Endothelial cell (in vitro differentiated cells): ENCODE measurements at regions not wholly inside any gene's neighbourhood (a gene's known extent, or its start where the extent isn't known, plus 50 kb on each side); places are given as distances from the start of the nearest gene placed in this dataset.

Source experiments
- DNase-seq: peaks from one replicate; pipeline ENCODE4 v3.0.0; 2021; ENCODE audit warnings: low spot score
- H3K27ac Mint-ChIP-seq: one replicate; pipeline ENCODE4 v1.8.0; 2021; ENCODE audit warnings: mixed read lengths, inconsistent platforms; ENCODE audit not compliant: unreplicated experiment
- H3K27me3 Mint-ChIP-seq: one replicate; pipeline ENCODE4 v1.8.0; 2021; ENCODE audit warnings: mild to moderate bottlenecking, moderate library complexity, mixed read lengths, inconsistent platforms; ENCODE audit not compliant: unreplicated experiment
- H3K36me3 Mint-ChIP-seq: one replicate; pipeline ENCODE4 v1.8.0; 2021; ENCODE audit warnings: mild to moderate bottlenecking, low read depth, mixed read lengths, inconsistent platforms; ENCODE audit not compliant: unreplicated experiment
- H3K4me1 Mint-ChIP-seq: one replicate; pipeline ENCODE4 v1.8.0; 2021; ENCODE audit warnings: mild to moderate bottlenecking, mixed read lengths, inconsistent platforms; ENCODE audit not compliant: unreplicated experiment
- H3K4me3 Mint-ChIP-seq: one replicate; pipeline ENCODE4 v1.8.0; 2021; ENCODE audit warnings: mild to moderate bottlenecking, mixed read lengths, inconsistent platforms; ENCODE audit not compliant: unreplicated experiment
- H3K9me3 Mint-ChIP-seq: one replicate; pipeline ENCODE4 v1.8.0; 2021; ENCODE audit warnings: mixed read lengths, inconsistent platforms; ENCODE audit not compliant: unreplicated experiment
- CTCF ChIP-seq: fragments of 200-600 bp; sonication (generic); IDR thresholded peaks from one replicate; pipeline ENCODE4 v1.5.0; 2021; ENCODE audit warnings: antibody characterized with exemption; ENCODE audit not compliant: unreplicated experiment

DNA sequence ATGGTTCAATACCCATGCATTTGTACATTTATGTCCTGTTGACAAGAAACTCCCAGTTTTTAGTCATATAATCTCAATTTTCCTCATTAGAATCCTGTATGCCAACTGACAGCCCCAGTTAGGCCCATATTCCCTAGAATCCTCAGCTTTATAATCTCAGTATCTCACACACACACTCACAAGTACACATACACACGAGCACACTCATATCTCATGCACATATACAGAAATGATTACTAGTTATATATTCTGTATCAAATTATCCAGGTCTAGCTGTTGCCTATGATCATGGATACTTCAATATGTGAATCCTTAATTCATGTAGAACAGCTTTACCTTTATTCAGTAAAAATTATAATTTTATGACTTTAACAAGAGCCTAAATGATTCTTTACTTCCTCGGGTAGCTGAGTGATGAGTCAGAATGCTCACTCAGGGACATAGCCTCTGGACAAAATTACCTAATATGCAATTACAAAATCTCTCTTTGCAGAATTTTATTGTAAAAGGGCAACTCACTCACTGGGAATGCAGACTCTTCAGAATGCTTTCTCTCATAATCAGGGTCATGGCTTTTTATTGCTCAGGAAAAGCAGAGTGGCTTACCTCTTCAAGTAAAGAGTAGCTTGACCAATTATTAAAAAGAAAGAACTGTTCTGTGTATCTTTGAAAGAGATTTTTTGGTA is 193.6 kb upstream of the PIK3C3 start:
- no peak for DNase-seq
- no peak overlapping the region for H3K27ac Mint-ChIP-seq

GRCh38 chr18:41758534-41758933 is 196.5 kb upstream of the PIK3C3 start:
- H3K4me1 Mint-ChIP-seq = peaks cover 6% of the 10 kb centered on the region
- TF ChIP-seq CTCF = no peak
- no peak for DNase-seq
- no peaks in the 10 kb centered on the region for H3K27me3 Mint-ChIP-seq
- H3K4me3 Mint-ChIP-seq = no peak overlapping the region
- H3K36me3 Mint-ChIP-seq = no peaks in the 10 kb centered on the region
- no peaks in the 10 kb centered on the region for H3K9me3 Mint-ChIP-seq
- no peak overlapping the region for H3K27ac Mint-ChIP-seq

More for the DNA sequence above, 193.6 kb upstream of the PIK3C3 start:
- no peaks in the 10 kb centered on the region for H3K4me1 Mint-ChIP-seq
- no peaks in the 10 kb centered on the region for H3K27me3 Mint-ChIP-seq
- H3K36me3 Mint-ChIP-seq = no peaks in the 10 kb centered on the region
- H3K4me3 Mint-ChIP-seq = no peak overlapping the region
- H3K9me3 Mint-ChIP-seq = no peaks in the 10 kb centered on the region
- no peak for TF ChIP-seq CTCF

DNA sequence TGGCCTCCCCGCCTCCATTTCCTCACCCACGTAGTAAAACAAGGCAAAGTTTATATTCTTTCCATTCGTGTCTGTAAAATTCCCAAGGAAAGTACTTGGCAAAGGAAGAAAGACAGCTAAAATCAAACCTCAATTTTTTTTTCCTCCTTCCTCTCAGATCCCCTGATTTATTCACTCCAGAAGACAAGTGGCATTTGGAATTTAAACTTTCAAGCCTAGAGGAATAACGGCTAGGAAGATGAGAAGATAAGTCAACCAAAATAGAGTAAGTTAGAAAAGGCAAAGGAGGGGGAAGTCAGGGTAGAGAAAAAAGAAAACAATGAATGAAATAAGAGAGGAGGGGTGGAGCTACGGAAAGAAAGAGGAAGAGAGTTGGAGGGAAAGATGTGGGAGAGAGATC is 198.9 kb upstream of the PIK3C3 start:
- H3K4me1 Mint-ChIP-seq = peaks cover 10% of the 10 kb centered on the region
- no peak for DNase-seq

GRCh38 chr18:41754332-41754731 is 200.7 kb upstream of the PIK3C3 start:
- Mint-ChIP-seq H3K27me3 (no peaks in the 10 kb centered on the region), H3K4me3 (no peak overlapping the region), H3K4me1 (peaks cover 10% of the 10 kb centered on the region), H3K36me3 (no peaks in the 10 kb centered on the region), H3K9me3 (no peaks in the 10 kb centered on the region), H3K27ac (no peak overlapping the region)
- DNase-seq = no peak
- no peak for TF ChIP-seq CTCF

More for the DNA sequence above, 198.9 kb upstream of the PIK3C3 start:
- Mint-ChIP-seq H3K27ac (no peak overlapping the region), H3K9me3 (no peaks in the 10 kb centered on the region), H3K36me3 (no peaks in the 10 kb centered on the region), H3K4me3 (no peak overlapping the region), H3K27me3 (no peaks in the 10 kb centered on the region)
- TF ChIP-seq CTCF = no peak

DNA sequence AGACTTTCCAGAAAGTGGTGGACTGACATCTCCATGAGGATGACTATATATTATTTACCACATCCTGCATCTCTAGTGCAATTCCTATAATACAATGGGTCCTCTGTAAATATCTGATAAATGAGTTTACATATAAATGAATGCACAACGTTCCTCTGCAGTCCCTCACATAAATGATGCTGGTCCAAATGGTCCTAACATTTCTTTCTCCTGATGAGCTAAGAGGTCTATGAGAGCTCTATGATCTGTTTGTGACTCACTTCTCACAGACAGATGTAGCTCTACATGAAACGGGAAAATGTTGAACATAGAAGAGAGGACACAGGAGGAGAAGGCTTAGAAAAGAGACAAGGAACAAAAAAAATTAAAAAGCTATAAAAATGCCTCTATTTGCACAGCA is 201.2 kb upstream of the PIK3C3 start:
- DNase-seq = no peak
- no peak for TF ChIP-seq CTCF
- Mint-ChIP-seq H3K27ac (no peak overlapping the region), H3K9me3 (no peaks in the 10 kb centered on the region), H3K4me3 (no peak overlapping the region), H3K4me1 (peaks cover 10% of the 10 kb centered on the region), H3K36me3 (no peaks in the 10 kb centered on the region), H3K27me3 (no peaks in the 10 kb centered on the region)
